ENCODE measurements at regions not wholly inside any gene's neighbourhood (a gene's known extent, or its start where the extent isn't known, plus 50 kb on each side); places are given as distances from the start of the nearest gene placed in this dataset.

- TF ChIP-seq LCORL (IDR thresholded peaks at IDR 0.05): no peak
- no peak for TF ChIP-seq LCORL (CRISPR knock-in tag; IDR thresholded peaks at IDR 0.05)
- no peak for TF ChIP-seq ZNF441 (CRISPR knock-in tag; IDR thresholded peaks at IDR 0.05; ENCODE audit: borderline replicate concordance)
- no peak for TF ChIP-seq THAP7 (CRISPR knock-in tag; IDR thresholded peaks at IDR 0.05)
- TF ChIP-seq PBX3 (CRISPR knock-in tag; IDR thresholded peaks at IDR 0.05; ENCODE audit: borderline replicate concordance): no peak
- TF ChIP-seq CAMTA2 (CRISPR knock-in tag; IDR thresholded peaks at IDR 0.05; ENCODE audit: borderline replicate concordance): no peak
- no peak for TF ChIP-seq KDM2A (CRISPR knock-in tag; IDR thresholded peaks at IDR 0.05; ENCODE audit: borderline replicate concordance, low read depth)
- no peak for TF ChIP-seq PPARG (CRISPR knock-in tag; conservative IDR thresholded peaks at IDR 0.05)
- no peak for TF ChIP-seq ZBTB49 (CRISPR knock-in tag; IDR thresholded peaks at IDR 0.05; ENCODE audit: borderline replicate concordance)
- no peak for TF ChIP-seq THAP8 (CRISPR knock-in tag; IDR thresholded peaks at IDR 0.05; ENCODE audit: borderline replicate concordance)
- no peak for TF ChIP-seq ZNF652 (CRISPR knock-in tag; IDR thresholded peaks at IDR 0.05; ENCODE audit: borderline replicate concordance, low read depth)
- TF ChIP-seq KLF6 (CRISPR knock-in tag; IDR thresholded peaks at IDR 0.05): no peak
- no peak for TF ChIP-seq PLSCR1 (CRISPR knock-in tag; IDR thresholded peaks at IDR 0.05; ENCODE audit: borderline replicate concordance)
- no peak for TF ChIP-seq ZNF430 (CRISPR knock-in tag; IDR thresholded peaks at IDR 0.05)
- TF ChIP-seq SRSF9 (IDR thresholded peaks at IDR 0.05; ENCODE audit: borderline replicate concordance, insufficient read depth, low read depth, low read length, poor library complexity, severe bottlenecking): no peak
- TF ChIP-seq HMG20B (CRISPR knock-in tag; conservative IDR thresholded peaks at IDR 0.05): no peak
- no peak for TF ChIP-seq ZNF460 (CRISPR knock-in tag; IDR thresholded peaks at IDR 0.05; ENCODE audit: borderline replicate concordance)
- no peak for TF ChIP-seq SMAD1 (CRISPR knock-in tag; IDR thresholded peaks at IDR 0.05; ENCODE audit: borderline replicate concordance, low read depth)
- TF ChIP-seq ZBTB10 (CRISPR knock-in tag; IDR thresholded peaks at IDR 0.05; ENCODE audit: borderline replicate concordance): no peak
- no peak; the same call in 1 of the 2 replicates for TF ChIP-seq NR2F6 (IDR thresholded peaks at IDR 0.05)
- TF ChIP-seq NR2F6 (CRISPR knock-in tag; IDR thresholded peaks at IDR 0.05): no peak
These were observed 132.2 kb upstream of the HMHB1 start (continued) for GRCh38 chr5:143679777-143680176.

All from HepG2 (cell line).